ENCODE measurements at regions not wholly inside any gene's neighbourhood (a gene's known extent, or its start where the extent isn't known, plus 50 kb on each side); places are given as distances from the start of the nearest gene placed in this dataset.

DNA sequence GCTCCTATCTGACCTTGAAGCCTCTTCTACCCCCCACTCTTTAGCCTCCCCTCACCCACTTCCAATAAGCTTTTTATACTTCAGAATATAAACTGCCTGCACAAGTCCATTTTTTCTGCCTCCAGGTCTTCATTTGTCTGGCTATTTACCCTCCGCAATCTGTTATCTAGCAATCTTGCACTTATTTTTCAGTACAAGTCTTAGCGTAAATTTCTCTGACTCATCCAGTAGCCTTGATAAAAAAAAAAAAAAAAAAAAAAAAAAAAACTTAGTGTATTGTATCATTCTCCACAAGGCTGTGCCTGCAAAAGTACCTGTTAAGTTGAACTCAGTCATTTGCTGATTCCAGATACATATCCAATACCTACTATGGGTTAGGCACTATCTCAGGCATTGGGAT lies 219.5 kb upstream of the DKK2 start:
- TF ChIP-seq POLR2AphosphoS5 (IDR thresholded peaks at IDR 0.05; ENCODE audit: low read depth, low read length): no peak
- no peak for TF ChIP-seq TAF1 (IDR thresholded peaks at IDR 0.05; ENCODE audit: borderline replicate concordance, insufficient read depth, low read length)
- no peak for TF ChIP-seq FOXP2 (optimal IDR thresholded peaks at IDR 0.05; ENCODE audit: borderline replicate concordance, extremely low read depth, extremely low read length, insufficient read depth)
- TF ChIP-seq, protein P1, sequence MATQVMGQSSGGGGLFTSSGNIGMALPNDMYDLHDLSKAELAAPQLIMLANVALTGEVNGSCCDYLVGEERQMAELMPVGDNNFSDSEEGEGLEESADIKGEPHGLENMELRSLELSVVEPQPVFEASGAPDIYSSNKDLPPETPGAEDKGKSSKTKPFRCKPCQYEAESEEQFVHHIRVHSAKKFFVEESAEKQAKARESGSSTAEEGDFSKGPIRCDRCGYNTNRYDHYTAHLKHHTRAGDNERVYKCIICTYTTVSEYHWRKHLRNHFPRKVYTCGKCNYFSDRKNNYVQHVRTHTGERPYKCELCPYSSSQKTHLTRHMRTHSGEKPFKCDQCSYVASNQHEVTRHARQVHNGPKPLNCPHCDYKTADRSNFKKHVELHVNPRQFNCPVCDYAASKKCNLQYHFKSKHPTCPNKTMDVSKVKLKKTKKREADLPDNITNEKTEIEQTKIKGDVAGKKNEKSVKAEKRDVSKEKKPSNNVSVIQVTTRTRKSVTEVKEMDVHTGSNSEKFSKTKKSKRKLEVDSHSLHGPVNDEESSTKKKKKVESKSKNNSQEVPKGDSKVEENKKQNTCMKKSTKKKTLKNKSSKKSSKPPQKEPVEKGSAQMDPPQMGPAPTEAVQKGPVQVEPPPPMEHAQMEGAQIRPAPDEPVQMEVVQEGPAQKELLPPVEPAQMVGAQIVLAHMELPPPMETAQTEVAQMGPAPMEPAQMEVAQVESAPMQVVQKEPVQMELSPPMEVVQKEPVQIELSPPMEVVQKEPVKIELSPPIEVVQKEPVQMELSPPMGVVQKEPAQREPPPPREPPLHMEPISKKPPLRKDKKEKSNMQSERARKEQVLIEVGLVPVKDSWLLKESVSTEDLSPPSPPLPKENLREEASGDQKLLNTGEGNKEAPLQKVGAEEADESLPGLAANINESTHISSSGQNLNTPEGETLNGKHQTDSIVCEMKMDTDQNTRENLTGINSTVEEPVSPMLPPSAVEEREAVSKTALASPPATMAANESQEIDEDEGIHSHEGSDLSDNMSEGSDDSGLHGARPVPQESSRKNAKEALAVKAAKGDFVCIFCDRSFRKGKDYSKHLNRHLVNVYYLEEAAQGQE (IDR thresholded peaks at IDR 0.05; ENCODE audit: insufficient read depth in 1 of 2, low read depth in 2 of 2, low read length in 2 of 2): no peak

All from PFSK-1 (cell line).